Epidermal melanocyte (primary cell): ENCODE measurements at regions not wholly inside any gene's neighbourhood (a gene's known extent, or its start where the extent isn't known, plus 50 kb on each side); places are given as distances from the start of the nearest gene placed in this dataset.

ENCODE experiments used
- DNase-seq: peaks from one replicate; pipeline ENCODE4 v3.0.0; 2011; ENCODE audit warnings: low spot score; ENCODE audit not compliant: insufficient read length

DNA sequence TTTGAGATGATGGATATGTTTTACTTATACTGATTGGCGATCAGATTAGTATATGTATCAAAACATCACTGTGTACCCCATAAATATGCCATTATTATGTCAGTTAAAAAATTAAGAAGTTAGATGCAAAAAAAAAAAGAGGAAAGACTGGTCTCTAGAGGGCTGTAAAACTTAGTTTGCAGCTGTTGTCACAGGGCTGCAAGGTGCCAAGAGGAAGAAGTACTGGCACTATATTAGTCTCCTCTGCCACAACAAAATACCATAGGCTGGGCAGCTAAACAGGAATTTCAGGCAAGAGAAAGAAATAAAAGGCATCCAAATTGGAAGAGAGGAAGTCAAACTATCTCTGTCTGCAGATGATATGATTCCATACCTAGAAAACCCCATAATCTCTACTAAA lies 177.8 kb upstream of the PLPP4 start:
- DNase-seq = no peak

DNA sequence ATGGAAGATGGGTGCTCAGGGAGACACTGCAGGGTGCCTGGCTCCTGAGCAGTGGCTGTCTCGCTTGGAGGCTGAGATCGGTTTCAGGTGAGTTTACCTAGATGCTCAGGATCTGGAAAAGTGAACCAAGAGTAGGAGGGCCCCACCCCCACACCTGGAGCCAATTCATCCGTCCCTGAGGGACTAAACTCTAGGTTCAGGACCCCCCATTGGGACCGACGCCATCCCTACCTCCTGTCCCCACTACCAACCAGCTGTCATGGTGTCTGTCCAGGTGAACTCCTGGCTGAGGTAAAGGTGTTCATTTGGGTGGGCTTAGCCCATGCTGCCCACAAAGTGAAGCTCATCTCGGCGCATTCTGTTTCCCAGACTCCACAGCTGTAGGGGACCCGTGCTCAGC lies 174.6 kb upstream of the PLPP4 start:
- no peak for DNase-seq

DNA sequence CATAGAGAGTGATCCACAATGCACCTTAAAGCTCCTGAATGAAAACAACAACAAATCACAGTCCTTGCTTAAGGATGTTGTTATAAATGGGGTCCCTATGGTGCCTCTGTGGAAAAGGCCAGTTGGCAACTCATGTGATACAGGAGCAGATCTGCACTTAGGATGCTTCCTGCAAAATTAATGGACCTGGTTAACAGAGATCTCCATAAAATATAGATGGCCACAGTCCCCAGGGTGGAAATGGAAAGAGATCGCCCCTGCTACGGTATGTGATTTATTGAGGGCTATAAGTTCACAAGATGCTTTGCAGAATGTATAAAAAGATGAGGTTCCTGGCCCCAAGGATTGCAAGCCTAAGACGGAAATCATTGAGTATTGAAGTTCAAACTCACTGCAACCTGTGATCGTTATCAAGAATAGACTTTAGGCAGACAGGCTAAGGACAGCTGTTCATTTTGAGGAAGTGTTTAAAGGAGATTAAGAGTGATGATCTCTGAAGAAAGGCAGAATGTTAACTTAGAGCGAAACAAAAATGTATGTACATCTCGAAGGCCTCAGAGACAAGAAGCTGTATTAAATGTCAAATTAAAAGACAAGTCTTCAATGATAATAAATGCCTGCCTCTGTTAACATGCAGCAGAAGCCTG lies 174.1 kb upstream of the PLPP4 start:
- no peak for DNase-seq

DNA sequence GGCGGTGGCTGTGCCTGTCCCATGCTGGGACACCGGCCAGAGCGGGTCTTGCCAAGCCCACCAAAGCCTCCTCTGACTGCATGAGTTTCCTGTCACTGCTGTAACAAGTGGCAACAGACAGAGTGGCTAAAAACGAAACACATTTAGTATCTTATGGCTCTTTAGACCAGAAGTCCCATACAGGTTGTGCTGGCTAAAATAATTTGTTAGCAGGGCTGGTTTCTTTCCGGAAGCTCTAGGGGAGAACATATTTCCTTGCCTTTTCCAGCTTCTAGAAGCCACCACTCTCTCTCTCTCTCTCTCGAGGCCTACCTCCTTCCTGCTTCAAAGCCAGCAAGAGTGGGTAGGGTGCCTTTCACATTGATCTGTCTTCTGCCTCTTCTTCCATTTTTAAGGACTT lies 171.6 kb upstream of the PLPP4 start:
- no peak for DNase-seq

DNA sequence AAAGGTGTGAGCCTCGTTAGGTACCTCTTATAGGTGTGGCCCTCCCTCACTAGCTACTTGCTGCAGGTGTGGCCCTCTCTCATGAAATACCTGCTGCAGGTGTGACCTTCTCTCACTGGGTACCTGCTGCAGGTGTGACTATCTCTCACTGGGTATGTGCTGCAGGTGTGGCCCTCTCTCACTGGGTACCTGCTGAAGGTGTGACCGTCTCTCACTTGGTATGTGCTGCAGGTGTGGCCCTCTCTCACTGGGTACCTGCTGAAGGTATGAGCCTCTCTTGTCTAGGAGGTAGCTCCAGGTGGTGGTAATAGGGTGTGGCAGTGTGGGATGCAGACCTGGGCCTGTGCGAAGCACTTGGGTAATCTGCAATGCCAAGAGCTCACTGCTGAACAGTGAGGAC lies 170.7 kb upstream of the PLPP4 start:
- DNase-seq = no peak

DNA sequence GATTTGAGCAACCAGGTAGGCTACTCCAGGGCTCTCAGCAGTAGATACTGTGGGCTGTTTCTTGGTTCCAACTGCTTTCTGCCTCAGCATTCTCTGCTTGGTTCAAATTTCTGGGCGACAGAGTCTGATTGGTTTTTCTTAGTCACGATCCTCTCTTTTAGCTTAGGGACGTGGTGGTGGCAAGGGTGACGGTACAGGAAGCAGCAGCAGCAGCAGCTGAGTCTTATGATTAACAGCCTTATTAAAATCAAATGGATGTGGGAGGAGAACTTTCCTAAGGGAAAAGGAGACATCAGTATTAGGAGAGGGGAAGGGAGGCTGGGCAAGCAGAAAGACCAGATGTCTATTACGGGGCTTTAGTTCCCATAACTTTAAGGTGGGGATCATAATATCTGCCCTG lies 156.5 kb upstream of the PLPP4 start:
- no peak for DNase-seq

DNA sequence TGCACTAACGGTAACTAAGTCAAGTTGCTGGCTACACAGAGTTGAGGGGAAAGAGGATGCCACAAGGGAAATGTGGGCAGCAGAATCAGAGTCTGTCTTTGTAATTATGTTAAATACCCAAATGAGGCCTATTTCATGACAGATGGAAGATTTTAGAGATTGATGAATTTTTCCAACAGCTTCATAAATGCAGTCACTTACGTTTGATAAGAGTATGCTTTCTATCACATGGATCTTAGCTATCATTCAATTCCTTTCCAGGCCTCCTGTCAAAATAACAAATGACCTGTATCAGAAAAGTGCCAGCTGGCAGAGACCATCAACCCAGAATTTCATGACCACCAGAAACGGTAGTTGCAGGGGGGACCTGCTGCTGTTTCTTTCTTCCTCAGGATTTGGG lies 148.4 kb upstream of the PLPP4 start:
- DNase-seq = no peak

- no peak for DNase-seq
These were observed 143.3 kb upstream of the PLPP4 start for GRCh38 chr10:120313715-120314114.

GRCh38 chr10:120314442-120314841 lies 142.6 kb upstream of the PLPP4 start:
- no peak for DNase-seq

DNA sequence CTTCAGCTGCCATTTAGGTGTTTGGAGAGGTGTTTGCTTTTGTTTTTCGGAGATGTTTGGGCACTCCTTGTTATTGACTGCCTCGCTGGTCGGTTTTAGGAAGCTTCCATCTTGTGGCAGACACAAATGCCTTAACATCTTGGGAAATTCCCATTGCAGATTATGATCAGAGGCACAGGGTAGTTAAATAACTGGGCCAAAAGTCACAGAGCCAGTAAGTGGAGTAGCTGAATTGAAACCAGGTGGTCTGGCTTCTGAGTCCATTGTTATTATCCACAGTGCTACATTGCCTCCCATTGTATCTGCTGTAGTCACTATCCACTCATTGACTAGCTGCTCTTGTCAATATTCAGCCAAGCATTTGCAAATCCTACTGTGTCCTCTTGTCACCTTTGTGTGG lies 138.2 kb upstream of the PLPP4 start:
- no peak for DNase-seq

DNA sequence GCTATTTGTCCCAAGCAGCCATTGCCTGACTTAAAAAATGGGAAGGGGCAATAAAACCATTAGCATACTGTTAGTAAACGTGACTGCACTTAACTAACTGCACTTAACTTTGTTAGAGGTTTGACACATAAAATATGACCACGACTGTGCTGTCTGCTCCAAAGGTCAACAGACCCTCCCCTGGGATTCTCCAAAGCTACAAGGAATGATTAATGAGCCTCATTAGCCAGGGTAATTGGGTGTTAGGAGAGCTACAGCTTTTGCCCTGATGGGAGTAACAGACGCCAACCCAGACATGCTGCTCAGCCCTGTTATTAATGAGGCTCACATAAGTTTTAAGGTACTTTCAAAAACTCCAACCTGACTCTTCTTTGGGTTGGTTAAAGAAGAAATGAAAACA lies 129.4 kb upstream of the PLPP4 start:
- DNase-seq = no peak

GRCh38 chr10:120328647-120329046 lies 128.4 kb upstream of the PLPP4 start:
- no peak for DNase-seq

DNA sequence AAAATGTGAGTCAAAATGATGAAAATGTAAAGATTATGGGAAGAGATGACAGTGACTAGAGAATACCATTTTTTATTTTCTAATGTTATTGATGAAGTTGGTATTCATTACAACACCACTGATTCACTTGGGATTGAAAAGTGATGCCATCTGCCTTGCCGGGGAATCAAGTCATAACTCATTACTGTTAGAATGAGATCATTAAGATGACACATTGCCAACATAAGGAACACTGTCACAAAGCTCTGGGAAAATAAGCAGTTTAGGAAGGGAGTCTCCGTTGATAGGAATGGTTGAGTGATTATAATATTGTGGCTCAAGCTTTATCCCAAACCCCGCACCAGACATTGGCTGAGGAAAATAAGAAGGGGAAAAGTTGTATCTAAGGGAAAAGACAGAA lies 121.5 kb upstream of the PLPP4 start:
- no peak for DNase-seq

- no peak for DNase-seq
These were observed 120.6 kb upstream of the PLPP4 start for GRCh38 chr10:120336306-120336910.

DNA sequence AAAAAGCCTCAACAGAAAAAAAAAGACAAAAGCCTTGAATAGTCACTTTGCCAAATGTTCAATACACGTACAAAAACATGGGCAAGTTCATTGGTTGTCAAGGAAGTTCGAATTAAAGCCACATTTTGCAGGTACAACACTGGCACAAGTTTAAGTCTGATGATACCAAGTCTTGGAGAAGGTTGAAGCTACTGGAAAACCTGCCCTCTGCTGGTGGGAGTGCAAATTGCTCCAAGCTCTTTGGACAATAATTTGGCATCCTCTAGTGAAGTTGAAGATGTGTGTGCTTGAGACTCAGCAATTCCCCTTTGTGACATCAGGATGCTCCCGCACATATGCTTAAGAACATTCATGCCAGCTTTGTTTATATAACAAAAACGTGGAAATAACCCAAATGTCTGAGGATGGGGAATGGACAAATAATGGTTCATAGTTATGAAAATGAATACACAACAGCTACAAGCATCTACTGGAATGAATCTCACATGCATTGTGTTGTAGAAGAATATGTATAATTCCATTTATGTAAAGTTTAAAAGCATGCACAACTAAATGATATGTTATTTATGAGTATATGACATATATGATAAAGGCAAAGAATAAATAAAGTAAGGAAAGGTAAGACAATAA lies 120.0 kb upstream of the PLPP4 start:
- DNase-seq = no peak

- no peak for DNase-seq
These were observed 114.8 kb upstream of the PLPP4 start for GRCh38 chr10:120342115-120342714.

DNA sequence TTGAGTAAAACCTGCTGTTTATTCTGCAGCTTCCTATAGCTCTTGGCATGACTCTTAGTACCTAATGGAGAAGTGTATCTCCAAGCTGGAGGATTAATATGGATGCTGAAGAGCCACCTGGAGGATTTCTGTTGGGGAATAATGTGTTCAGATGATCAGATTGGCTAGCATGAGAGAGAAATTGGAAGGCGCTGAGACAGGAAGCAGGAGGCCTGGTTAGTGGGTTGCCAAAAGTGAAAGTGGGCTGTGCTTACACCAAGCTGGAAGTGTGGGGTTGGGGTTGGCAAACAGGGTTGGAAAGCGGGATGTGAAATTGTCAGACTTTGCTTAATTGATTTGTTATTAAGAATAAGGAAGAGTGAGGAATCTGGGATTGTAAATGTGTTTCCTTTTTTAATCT lies 111.8 kb upstream of the PLPP4 start:
- DNase-seq = no peak

GRCh38 chr10:120347644-120348043 lies 109.4 kb upstream of the PLPP4 start:
- DNase-seq = no peak

DNA sequence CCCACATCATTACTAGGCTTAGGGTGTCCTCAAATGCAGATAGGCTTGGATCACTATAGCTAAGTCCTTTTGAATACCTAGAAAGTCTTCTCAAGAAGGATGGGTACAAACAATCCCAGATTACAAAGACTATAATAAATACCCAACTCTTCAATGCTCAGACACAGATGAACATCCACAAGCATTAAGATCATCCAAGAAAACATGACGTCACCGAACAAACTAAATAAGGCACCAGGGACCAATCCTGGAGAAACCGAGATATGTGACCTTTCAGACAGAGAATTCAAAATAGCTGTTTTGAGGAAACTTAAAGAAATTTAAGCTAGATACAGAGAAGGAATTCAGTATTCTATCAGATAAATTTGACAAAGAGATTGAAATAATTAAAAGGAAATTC lies 108.0 kb upstream of the PLPP4 start:
- no peak for DNase-seq

GRCh38 chr10:120355425-120355824 lies 101.6 kb upstream of the PLPP4 start:
- DNase-seq = no peak

DNA sequence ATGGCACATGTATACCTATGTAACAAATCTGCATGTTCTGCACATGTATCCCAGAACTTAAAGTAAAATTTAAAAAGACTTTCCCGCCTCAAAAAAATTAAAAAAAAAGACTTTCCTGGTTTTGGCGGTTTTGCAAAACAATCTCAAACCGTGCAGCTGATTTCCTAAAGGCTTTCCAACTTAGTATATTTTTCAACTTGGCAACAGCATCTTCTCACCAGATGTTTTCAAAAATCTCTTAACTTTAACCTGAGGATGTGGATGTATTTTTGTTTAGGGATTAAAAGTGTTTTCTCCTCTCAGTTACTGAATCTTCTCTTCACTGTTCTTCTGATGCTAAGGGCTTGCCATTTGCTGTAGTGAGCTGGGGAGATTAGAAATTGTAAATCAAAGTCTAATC lies 96.5 kb upstream of the PLPP4 start:
- no peak for DNase-seq

DNA sequence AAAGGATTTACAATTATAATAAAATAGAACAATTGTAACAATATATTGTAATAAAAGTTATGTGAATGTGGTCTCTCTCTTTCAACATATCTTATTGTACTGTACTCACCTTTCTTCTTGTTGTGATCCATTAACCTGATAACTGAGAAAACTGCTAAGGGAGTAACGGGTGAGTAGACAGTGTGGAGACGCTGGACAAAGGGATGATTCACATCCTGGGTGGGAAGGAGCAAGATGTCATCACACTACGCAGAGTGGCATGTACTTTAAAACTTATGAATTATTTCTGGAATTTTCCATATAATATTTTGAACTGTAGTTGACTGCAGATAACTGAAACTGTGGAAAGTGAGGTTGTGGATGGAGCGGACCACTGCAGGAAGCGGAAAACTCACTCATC lies 91.2 kb upstream of the PLPP4 start:
- DNase-seq = no peak

GRCh38 chr10:120367341-120367740 lies 89.7 kb upstream of the PLPP4 start:
- DNase-seq = no peak
